ENCODE measurements at regions not wholly inside any gene's neighbourhood (a gene's known extent, or its start where the extent isn't known, plus 50 kb on each side); places are given as distances from the start of the nearest gene placed in this dataset.

DNA sequence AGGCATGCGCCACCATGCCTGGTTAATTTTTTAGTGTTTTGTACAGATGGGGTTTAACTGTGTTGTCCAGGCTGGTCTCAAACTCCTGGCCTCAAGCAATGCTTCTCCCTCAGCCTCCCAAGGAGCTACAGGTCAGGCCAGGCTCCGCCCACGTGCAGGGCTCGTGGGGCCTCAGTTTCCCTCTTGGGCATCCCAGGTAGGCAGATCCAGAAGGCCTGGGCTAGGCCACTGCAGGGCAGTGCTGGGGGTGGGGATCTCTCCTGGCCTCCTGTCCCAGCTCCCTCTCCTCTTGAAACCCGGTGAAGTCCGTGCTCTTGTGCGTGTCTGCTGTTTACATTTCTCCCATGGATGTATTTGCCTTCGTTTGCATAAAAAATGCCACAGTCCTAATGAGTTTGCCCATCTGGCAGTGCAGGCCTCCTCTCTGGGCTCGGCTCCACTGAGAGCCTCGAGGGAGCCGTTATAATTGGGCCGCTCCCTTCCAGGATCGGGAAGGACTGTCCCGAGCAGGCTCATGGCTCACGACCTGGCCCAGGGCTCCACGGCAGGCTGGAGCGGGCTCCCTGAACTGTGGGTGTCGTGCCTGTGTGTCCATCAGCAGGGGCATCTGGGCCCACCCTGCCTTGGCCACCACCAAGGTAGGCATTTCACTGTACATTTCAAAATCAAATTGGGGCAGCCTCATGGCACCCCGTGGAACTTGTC, 52.6 kb upstream of the RUFY1 start:
- no peak overlapping the region for H3K4me3 Mint-ChIP-seq
- CTCF ChIA-PET: no interaction called here
- H3K4me1 Mint-ChIP-seq (ENCODE audit: low read depth): no peaks in the 10 kb centered on the region
- H3K27me3 Mint-ChIP-seq (ENCODE audit: low read depth): no peaks in the 10 kb centered on the region
- DNase-seq: no peak
- H3K27ac Mint-ChIP-seq: no peak overlapping the region
- peaks cover 1% of the 10 kb centered on the region for H3K9me3 Mint-ChIP-seq
- intact Hi-C loops (cut with micrococcal nuclease): no loop called here
- H3K36me3 Mint-ChIP-seq (ENCODE audit: low read depth): no peaks in the 10 kb centered on the region

DNA sequence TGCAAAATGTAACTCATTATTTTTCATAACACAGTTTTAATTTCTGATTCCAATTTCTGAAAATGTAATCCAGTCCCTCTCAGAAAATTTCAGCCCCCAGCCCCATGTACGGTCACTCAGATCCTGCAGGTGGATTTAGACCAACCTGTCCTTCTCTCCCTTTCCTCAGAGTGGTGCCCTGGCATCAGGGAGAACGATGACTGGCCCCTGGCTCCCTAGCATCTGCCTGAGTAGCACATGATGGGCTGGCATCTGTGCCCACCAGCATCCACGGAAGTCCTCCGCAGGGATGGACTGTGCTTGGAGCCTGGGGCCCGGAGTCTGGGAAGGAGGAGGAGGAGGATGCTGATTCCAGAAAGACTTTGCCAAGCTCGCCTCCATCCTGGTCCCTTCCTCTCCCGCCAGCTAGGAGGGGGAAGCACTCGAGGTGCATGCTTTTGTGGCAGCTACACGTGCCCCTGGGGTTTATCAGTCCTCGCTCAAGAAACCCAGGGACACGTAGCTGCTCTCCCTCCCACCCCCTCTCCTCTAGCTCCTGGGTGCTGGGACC, 54.4 kb upstream of the RUFY1 start:
- H3K9me3 Mint-ChIP-seq: no peaks in the 10 kb centered on the region
- H3K36me3 Mint-ChIP-seq (ENCODE audit: low read depth): no peaks in the 10 kb centered on the region
- no peak overlapping the region for H3K4me3 Mint-ChIP-seq
- no peaks in the 10 kb centered on the region for H3K4me1 Mint-ChIP-seq (ENCODE audit: low read depth)
- no peaks in the 10 kb centered on the region for H3K27me3 Mint-ChIP-seq (ENCODE audit: low read depth)
- no peak overlapping the region for H3K27ac Mint-ChIP-seq
- CTCF ChIA-PET: no interaction called here
- intact Hi-C loops (cut with micrococcal nuclease): loop anchor here (2.0 kb wide), 2 partner anchors 703 to 1217 kb away; no protein-coding TSS in a partner anchor
- peak; percentile 20 for DNase-seq

DNA sequence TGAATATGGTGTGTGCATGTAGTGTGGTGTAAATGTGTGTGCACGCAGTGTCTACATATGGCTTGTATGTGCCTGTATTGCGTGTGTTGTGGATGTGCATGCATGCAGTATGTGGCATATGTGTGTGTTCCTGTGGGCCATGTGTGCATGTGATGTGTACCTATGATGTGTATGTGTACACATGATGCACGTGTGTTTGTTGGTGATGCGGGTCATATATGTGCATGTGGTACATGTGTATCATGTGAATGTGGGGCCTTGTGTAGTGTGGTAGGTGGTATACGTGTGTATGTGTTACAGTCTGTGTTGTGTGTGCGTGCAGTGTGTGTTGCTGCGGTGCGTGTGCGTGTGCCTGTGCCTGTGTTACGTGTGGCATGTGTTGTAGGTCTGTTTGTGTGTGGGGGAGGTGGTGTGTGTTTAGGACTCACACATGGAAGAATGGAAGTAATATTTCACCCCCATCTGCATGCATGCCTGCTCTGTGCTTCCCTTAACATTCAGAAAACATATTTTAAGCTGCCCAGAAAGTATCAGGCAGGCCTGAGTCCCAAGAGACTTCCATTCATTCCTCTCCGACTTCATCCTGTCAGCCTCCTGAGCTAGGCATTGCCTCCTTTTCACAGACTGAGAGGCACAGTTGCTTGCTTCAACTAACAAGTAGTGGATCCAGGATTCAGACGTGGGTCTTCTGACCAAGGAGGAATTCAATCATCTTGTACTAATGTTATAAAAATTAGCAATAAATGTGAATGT, 55.4 kb upstream of the RUFY1 start:
- no peak for DNase-seq
- Mint-ChIP-seq H3K4me1 (ENCODE audit: low read depth) (no peaks in the 10 kb centered on the region), H3K36me3 (ENCODE audit: low read depth) (no peaks in the 10 kb centered on the region), H3K9me3 (no peaks in the 10 kb centered on the region), H3K27me3 (ENCODE audit: low read depth) (no peaks in the 10 kb centered on the region), H3K27ac (no peak overlapping the region), H3K4me3 (no peak overlapping the region)
- intact Hi-C loops (cut with micrococcal nuclease): loop anchor here (1.0 to 2.0 kb wide), 4 partner anchors 328 to 1216 kb away; partner anchors contain the start of gene ZNF354A
- CTCF ChIA-PET: interaction anchor here (0.6 to 1.9 kb wide), 4 partner anchors 13 to 455 kb away, joined by 3 to 10 read pairs (median 4); no protein-coding TSS in a partner anchor

DNA sequence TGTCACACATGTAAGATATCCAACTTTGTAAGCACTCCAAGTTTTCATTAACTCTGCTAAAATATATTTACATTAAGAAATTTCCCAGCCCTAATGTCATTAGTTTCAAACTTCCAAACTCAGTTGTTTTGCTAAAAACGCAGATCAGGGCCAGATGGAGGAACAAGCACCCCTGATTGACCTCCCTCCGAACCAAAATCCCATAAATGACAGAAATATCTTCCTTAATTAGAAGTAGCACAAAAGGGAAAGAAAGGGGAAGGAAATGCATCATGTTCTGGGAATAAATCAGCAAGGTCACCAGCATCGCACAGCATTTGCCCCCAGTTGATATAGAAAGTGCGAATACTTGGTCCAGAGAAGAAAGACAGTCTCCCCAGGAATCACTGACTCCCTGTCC, 61.4 kb upstream of the RUFY1 start:
- Mint-ChIP-seq H3K36me3 (ENCODE audit: low read depth) (no peaks in the 10 kb centered on the region), H3K27me3 (ENCODE audit: low read depth) (no peaks in the 10 kb centered on the region), H3K9me3 (no peaks in the 10 kb centered on the region), H3K27ac (no peak overlapping the region), H3K4me3 (no peak overlapping the region), H3K4me1 (ENCODE audit: low read depth) (no peaks in the 10 kb centered on the region)
- intact Hi-C loops (cut with micrococcal nuclease): no loop called here
- no peak for DNase-seq
- CTCF ChIA-PET: no interaction called here

DNA sequence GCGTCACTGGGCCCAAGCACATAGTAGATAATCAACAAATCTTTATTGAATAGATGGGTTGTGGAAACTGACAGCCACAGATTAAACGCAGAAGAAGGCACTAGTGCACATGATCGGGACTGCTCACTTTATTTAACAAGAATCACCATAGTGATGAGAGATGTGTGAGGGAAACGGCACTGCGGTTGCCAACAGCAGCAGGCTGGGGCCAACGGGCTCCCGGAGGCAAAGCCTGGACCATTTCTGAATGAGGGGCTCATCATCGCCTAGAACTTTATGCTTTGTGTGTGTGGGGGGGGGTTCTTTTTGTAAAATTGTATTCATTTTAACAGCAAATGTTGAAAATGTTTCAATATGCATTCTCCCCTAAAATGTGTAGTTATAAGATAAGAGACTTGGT, 61.9 kb upstream of the RUFY1 start:
- intact Hi-C loops (cut with micrococcal nuclease): no loop called here
- CTCF ChIA-PET: no interaction called here
- H3K36me3 Mint-ChIP-seq (ENCODE audit: low read depth): no peaks in the 10 kb centered on the region
- no peak overlapping the region for H3K4me3 Mint-ChIP-seq
- no peaks in the 10 kb centered on the region for H3K27me3 Mint-ChIP-seq (ENCODE audit: low read depth)
- H3K9me3 Mint-ChIP-seq: no peaks in the 10 kb centered on the region
- H3K4me1 Mint-ChIP-seq (ENCODE audit: low read depth): no peaks in the 10 kb centered on the region
- DNase-seq: no peak
- H3K27ac Mint-ChIP-seq: no peak overlapping the region

DNA sequence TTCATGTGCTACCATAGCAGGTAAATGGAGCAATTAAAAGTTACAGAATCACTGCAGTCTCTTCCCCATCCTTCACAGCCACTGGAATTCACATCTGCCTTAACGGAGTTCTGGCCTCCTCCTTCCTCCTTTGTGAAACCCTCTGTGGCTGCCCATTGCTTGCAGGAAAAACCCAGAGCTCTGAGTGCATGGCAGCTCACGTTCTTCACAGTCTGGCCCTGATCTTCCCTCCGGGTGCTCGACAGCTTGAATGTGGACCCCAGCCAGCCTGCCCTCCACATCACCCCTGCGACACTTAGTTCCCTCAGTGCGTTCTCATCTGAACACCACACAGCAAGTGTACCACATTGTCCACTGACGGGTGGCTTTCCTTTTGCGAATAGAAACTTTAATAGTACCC, 63.2 kb upstream of the RUFY1 start:
- H3K9me3 Mint-ChIP-seq: no peaks in the 10 kb centered on the region
- H3K4me3 Mint-ChIP-seq: no peak overlapping the region
- H3K4me1 Mint-ChIP-seq (ENCODE audit: low read depth): no peaks in the 10 kb centered on the region
- intact Hi-C loops (cut with micrococcal nuclease): no loop called here
- DNase-seq: no peak
- no peaks in the 10 kb centered on the region for H3K36me3 Mint-ChIP-seq (ENCODE audit: low read depth)
- CTCF ChIA-PET: no interaction called here
- no peak overlapping the region for H3K27ac Mint-ChIP-seq
- H3K27me3 Mint-ChIP-seq (ENCODE audit: low read depth): no peaks in the 10 kb centered on the region

DNA sequence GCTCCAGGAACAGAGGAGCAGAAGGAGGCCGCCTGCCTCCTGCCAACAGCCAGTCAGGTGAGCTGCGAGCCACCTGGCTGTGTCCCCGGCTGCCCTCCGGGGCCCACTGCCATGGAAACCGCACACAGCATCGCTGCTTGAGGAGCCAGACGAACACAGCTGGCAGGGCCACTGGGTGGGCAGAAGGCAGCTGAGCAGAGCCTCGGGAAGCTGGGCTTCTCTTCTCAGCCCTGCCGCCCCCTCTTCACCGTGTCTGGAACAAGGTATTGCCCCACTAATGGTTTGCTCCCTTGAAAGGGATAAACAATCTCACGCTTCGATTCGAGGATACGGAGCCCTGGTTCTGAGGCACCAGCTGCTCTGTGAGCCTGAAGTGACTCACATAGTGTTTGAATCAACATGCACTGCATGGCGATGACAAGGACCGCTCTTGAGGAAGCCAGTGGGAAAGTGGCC, 63.7 kb upstream of the RUFY1 start:
- Mint-ChIP-seq H3K27ac (no peak overlapping the region), H3K4me1 (ENCODE audit: low read depth) (no peaks in the 10 kb centered on the region), H3K27me3 (ENCODE audit: low read depth) (no peaks in the 10 kb centered on the region), H3K9me3 (no peaks in the 10 kb centered on the region), H3K4me3 (no peak overlapping the region), H3K36me3 (ENCODE audit: low read depth) (no peaks in the 10 kb centered on the region)
- CTCF ChIA-PET: no interaction called here
- intact Hi-C loops (cut with micrococcal nuclease): no loop called here
- no peak for DNase-seq

DNA sequence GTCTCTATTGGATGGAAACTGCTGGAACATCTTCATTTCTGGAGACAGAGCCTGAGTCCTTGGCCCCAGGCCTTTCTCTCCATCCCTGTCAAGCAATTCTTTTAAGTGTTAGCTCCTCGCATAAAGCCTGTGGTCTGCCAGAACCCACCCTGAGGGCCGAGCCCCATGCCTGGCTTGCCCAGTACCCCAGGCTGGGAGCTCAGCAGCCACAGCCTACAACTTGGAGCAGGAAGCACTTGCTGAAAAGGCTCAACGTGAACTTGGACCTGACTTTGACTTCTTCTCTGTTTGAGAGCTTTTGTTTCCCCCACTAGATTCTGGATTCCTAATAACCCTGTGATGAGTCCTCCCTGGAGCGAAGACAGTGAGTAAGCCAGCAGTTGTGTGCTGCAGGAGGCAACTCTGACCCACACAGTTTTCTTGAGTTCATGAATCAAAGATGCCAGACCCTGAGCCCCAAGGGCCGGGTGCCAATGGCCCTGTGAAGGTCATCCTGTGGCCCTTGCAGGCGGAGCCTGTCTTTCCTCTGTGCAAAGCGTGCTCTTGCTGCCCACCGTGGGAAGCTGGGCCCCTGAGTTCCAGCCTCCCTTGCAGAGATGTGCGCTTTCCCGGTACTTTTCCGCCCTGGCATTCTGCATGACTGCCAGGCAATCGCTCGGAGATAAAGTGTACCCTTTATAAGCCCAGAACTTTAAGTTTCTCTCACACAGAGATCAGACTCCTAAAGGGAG, 64.3 kb upstream of the RUFY1 start:
- H3K4me1 Mint-ChIP-seq (ENCODE audit: low read depth): no peaks in the 10 kb centered on the region
- H3K9me3 Mint-ChIP-seq: no peaks in the 10 kb centered on the region
- no peak overlapping the region for H3K27ac Mint-ChIP-seq
- H3K4me3 Mint-ChIP-seq: no peak overlapping the region
- H3K27me3 Mint-ChIP-seq (ENCODE audit: low read depth): no peaks in the 10 kb centered on the region
- no peaks in the 10 kb centered on the region for H3K36me3 Mint-ChIP-seq (ENCODE audit: low read depth)
- CTCF ChIA-PET: no interaction called here
- intact Hi-C loops (cut with micrococcal nuclease): no loop called here
- no peak for DNase-seq

DNA sequence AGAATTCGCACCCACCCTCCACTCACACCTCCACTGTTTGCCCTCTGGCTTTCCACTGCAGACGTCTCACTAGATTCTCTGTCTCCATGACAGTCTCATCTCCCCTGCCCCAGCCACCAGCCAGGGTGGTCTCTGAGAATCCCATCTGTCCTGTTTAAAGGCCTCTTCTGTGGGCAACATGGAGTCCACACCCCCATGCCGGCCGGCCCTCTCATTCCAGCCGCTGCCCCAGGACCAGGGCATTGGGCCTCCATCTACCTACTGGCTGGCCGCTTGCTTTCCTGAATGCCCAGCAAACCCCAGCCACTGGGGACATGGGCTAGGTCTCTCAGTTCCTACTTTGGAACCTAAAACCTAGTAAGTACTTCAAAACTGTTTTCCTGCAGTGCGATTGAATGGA, 65.6 kb upstream of the RUFY1 start:
- intact Hi-C loops (cut with micrococcal nuclease): no loop called here
- Mint-ChIP-seq H3K4me3 (no peak overlapping the region), H3K36me3 (ENCODE audit: low read depth) (no peaks in the 10 kb centered on the region), H3K27me3 (ENCODE audit: low read depth) (no peaks in the 10 kb centered on the region), H3K9me3 (no peaks in the 10 kb centered on the region), H3K4me1 (ENCODE audit: low read depth) (no peaks in the 10 kb centered on the region), H3K27ac (no peak overlapping the region)
- no peak for DNase-seq
- CTCF ChIA-PET: no interaction called here

DNA sequence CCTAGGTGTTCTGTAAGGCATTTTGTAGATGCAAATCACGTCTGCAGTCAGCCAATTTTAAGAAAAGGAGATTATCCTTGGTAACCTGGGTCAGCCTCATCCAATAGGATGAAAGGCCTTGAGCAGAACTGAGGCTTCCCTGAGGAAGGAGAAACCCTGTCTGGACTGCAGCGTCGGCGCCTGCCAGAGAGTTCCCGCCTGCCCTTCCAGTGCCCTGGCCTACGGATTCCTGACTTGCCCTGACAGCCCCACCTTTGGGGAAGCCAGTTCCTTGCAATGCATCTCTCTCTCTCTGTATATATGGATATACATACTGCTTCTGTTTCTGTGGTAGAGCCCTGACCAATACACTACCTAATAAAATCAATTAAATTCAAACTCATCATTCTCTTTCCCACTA, 66.2 kb upstream of the RUFY1 start:
- no peaks in the 10 kb centered on the region for H3K36me3 Mint-ChIP-seq (ENCODE audit: low read depth)
- DNase-seq: no peak
- no peaks in the 10 kb centered on the region for H3K4me1 Mint-ChIP-seq (ENCODE audit: low read depth)
- H3K27ac Mint-ChIP-seq: no peak overlapping the region
- no peak overlapping the region for H3K4me3 Mint-ChIP-seq
- H3K27me3 Mint-ChIP-seq (ENCODE audit: low read depth): no peaks in the 10 kb centered on the region
- no peaks in the 10 kb centered on the region for H3K9me3 Mint-ChIP-seq
- intact Hi-C loops (cut with micrococcal nuclease): no loop called here
- CTCF ChIA-PET: no interaction called here

DNA sequence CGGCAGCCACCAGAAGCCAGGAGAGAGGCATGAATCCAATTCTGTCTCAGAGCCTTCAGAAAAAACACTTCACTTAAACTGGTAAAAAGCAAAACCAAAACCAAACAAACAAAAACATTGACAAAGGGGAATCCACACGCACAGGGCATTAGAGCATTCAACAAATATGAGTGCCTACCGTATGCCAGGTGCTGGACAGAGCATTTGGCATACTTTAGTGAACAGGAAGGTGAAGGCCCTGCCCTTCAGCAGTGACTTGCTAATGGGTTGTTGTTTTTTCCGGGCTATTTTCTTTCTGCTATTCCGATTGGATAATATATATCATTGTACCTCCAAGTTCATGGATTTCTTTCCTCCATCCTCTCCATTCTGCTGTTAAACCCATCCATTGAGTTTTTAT, 71.7 kb upstream of the RUFY1 start:
- no peaks in the 10 kb centered on the region for H3K27me3 Mint-ChIP-seq (ENCODE audit: low read depth)

DNA sequence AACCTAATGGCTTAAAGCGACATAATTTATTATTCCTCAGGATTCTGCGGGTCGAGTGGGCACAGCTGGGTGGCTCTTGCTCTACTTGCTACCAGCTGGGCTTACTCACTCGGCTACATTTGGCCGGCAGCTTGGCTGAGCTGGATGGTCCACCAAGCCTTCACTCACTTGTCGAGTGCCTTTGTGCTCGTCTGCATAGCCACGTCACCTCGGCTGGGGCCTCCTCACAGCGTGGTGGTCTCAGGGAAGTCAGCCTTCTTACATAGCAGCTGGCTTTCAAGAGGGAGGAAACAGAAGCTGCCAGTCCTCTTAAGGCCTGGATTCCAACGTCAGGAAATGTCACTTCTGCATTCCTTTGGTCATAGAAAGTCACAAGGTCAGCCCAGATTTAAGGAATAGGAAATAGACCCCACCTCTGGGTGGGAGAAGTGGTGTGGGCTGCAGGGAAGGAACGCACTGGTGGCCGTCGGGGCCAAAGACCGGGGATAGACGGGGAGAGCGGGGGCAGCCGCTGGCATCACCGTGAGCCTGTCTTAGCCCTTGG, 75.1 kb upstream of the RUFY1 start:
- DNase-seq: no peak
- Mint-ChIP-seq H3K4me3 (no peak overlapping the region), H3K27ac (no peak overlapping the region), H3K4me1 (ENCODE audit: low read depth) (no peaks in the 10 kb centered on the region), H3K27me3 (ENCODE audit: low read depth) (no peaks in the 10 kb centered on the region), H3K9me3 (no peaks in the 10 kb centered on the region), H3K36me3 (ENCODE audit: low read depth) (no peaks in the 10 kb centered on the region)
- intact Hi-C loops (cut with micrococcal nuclease): no loop called here
- CTCF ChIA-PET: interaction anchor here (1.0 kb wide), 1 partner anchor 15 kb away, joined by 3 read pairs; no protein-coding TSS in a partner anchor

More for the DNA sequence above, 71.7 kb upstream of the RUFY1 start:
- no peak overlapping the region for H3K27ac Mint-ChIP-seq
- no peaks in the 10 kb centered on the region for H3K36me3 Mint-ChIP-seq (ENCODE audit: low read depth)
- no peaks in the 10 kb centered on the region for H3K4me1 Mint-ChIP-seq (ENCODE audit: low read depth)
- no peaks in the 10 kb centered on the region for H3K9me3 Mint-ChIP-seq
- intact Hi-C loops (cut with micrococcal nuclease): no loop called here
- no peak overlapping the region for H3K4me3 Mint-ChIP-seq
- no peak for DNase-seq
- CTCF ChIA-PET: no interaction called here

Measured in activated naive CD4-positive, alpha-beta T cell treated with anti-CD3 and anti-CD28 coated beads for 36 hours (primary cell).